ACHN (cell line): ENCODE measurements at regions not wholly inside any gene's neighbourhood (a gene's known extent, or its start where the extent isn't known, plus 50 kb on each side); places are given as distances from the start of the nearest gene placed in this dataset.

Source experiments
- DNase-seq: peaks from one replicate; pipeline ENCODE4 v3.0.0-alpha.2; 2015
- in situ Hi-C: cut with HindIII; loops from 2 replicates; pipeline ENCODE4 v1.10.0; 2017; ENCODE audit warnings: low sequenced_read_pairs, low pct_ligation_motif_present, low pct_unique_long_range_greater_than_20kb

- in situ Hi-C loops = no loop called here
- no peak for DNase-seq
Measured at GRCh38 chr11:87976009-87976408, 199.2 kb downstream of the RAB38 start.

- DNase-seq = no peak
- in situ Hi-C loops = no loop called here
Measured at GRCh38 chr11:87974797-87975196, 200.4 kb downstream of the RAB38 start.

- in situ Hi-C loops = no loop called here
- no peak for DNase-seq
Measured at GRCh38 chr11:87972133-87972532, 203.1 kb downstream of the RAB38 start.

GRCh38 chr11:87971354-87971753 is 203.9 kb downstream of the RAB38 start:
- DNase-seq = no peak

GRCh38 chr11:87970762-87971161 is 204.5 kb downstream of the RAB38 start:
- no peak for DNase-seq
- in situ Hi-C loops = no loop called here

More at GRCh38 chr11:87971354-87971753, 203.9 kb downstream of the RAB38 start:
- in situ Hi-C loops = no loop called here

- no peak for DNase-seq
- in situ Hi-C loops = no loop called here
Measured at GRCh38 chr11:87967459-87967858, 207.8 kb downstream of the RAB38 start.

GRCh38 chr11:87966694-87967093 is 208.5 kb downstream of the RAB38 start:
- in situ Hi-C loops = no loop called here
- DNase-seq = no peak

- in situ Hi-C loops = no loop called here
Measured at GRCh38 chr11:87966216-87966615, 209.0 kb downstream of the RAB38 start.

GRCh38 chr11:87961606-87962005 is 213.6 kb downstream of the RAB38 start:
- in situ Hi-C loops = no loop called here
- DNase-seq = no peak

More at GRCh38 chr11:87966216-87966615, 209.0 kb downstream of the RAB38 start:
- no peak for DNase-seq

- DNase-seq = no peak
- in situ Hi-C loops = no loop called here
Measured at GRCh38 chr11:87957961-87958360, 217.3 kb downstream of the RAB38 start.

GRCh38 chr11:87954476-87954875 is 220.8 kb downstream of the RAB38 start:
- DNase-seq = no peak
- in situ Hi-C loops = no loop called here

GRCh38 chr11:87942786-87943185 is 232.5 kb downstream of the RAB38 start:
- in situ Hi-C loops = no loop called here
- no peak for DNase-seq

GRCh38 chr11:87934182-87934581 is 241.1 kb downstream of the RAB38 start:
- DNase-seq = no peak
- in situ Hi-C loops = no loop called here

- in situ Hi-C loops = no loop called here
- peak; percentile 57 for DNase-seq
Measured at GRCh38 chr11:87926250-87926970, 248.8 kb downstream of the RAB38 start.

GRCh38 chr11:87924125-87924524 is 251.1 kb downstream of the RAB38 start:
- no peak for DNase-seq
- in situ Hi-C loops = no loop called here

- no peak for DNase-seq
- in situ Hi-C loops = no loop called here
Measured at GRCh38 chr11:87917111-87917510, 258.1 kb downstream of the RAB38 start.

GRCh38 chr11:87909178-87909577 is 266.1 kb downstream of the RAB38 start:
- DNase-seq = no peak
- in situ Hi-C loops = no loop called here

- DNase-seq = no peak
Measured at GRCh38 chr11:87908086-87908485, 267.2 kb downstream of the RAB38 start.

GRCh38 chr11:87903345-87903744 is 271.9 kb downstream of the RAB38 start:
- in situ Hi-C loops = no loop called here
- no peak for DNase-seq

More at GRCh38 chr11:87908086-87908485, 267.2 kb downstream of the RAB38 start:
- in situ Hi-C loops = no loop called here

GRCh38 chr11:87901341-87901740 is 273.9 kb downstream of the RAB38 start:
- DNase-seq = no peak

More at GRCh38 chr11:87901341-87901740, 273.9 kb downstream of the RAB38 start:
- in situ Hi-C loops = no loop called here
